ENCODE measurements at regions not wholly inside any gene's neighbourhood (a gene's known extent, or its start where the extent isn't known, plus 50 kb on each side); places are given as distances from the start of the nearest gene placed in this dataset.
A peak's percentile ranks its signal among the peaks of the same experiment; 100 is the strongest.

GRCh38 chr11:134581966-134582769, 170.1 kb upstream of the B3GAT1 start:
- no peak for TF ChIP-seq CTCF (IDR thresholded peaks at IDR 0.05; ENCODE audit: control extremely low read depth, extremely low read depth, low read depth, missing control alignments)
- POLR2A ChIA-PET: no interaction called here
- DNase-seq (ENCODE audit: extremely low spot score): no peak
- CTCF ChIA-PET: no interaction called here

- CTCF ChIA-PET: no interaction called here
- POLR2A ChIA-PET: no interaction called here
- no peak for TF ChIP-seq CTCF (IDR thresholded peaks at IDR 0.05; ENCODE audit: control extremely low read depth, extremely low read depth, low read depth, missing control alignments)
- DNase-seq (ENCODE audit: extremely low spot score): peak; percentile 3
Observed at GRCh38 chr11:134581121-134581626, 169.1 kb upstream of the B3GAT1 start.

DNA sequence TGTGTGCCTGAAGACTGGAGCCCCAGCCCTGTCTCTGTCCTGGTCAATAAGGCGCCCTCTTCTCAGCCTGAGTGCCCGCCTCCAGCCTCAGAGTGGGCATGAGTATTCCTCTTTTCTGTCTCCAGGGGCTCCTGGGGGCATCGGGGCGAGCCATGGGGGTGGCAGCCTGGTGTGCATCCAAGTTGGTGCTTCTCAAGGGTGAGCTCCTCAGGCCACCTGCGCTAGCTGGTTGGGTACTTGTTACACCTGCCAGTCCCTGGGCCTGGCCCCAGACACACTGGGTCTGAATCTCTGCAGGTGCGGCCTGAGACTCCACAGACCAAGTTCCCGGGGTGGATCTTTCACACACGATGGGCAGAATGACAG, 168.6 kb upstream of the B3GAT1 start:
- peak; percentile 3 for DNase-seq (ENCODE audit: extremely low spot score)
- ChIA-PET CTCF (no interaction called here), POLR2A (no interaction called here)
- TF ChIP-seq CTCF (IDR thresholded peaks at IDR 0.05; ENCODE audit: control extremely low read depth, extremely low read depth, low read depth, missing control alignments): no peak

- POLR2A ChIA-PET: no interaction called here
- no peak for TF ChIP-seq CTCF (IDR thresholded peaks at IDR 0.05; ENCODE audit: control extremely low read depth, extremely low read depth, low read depth, missing control alignments)
- peak; percentile 7 for DNase-seq (ENCODE audit: extremely low spot score)
- CTCF ChIA-PET: no interaction called here
Observed at GRCh38 chr11:134579724-134580609, 167.9 kb upstream of the B3GAT1 start.

DNA sequence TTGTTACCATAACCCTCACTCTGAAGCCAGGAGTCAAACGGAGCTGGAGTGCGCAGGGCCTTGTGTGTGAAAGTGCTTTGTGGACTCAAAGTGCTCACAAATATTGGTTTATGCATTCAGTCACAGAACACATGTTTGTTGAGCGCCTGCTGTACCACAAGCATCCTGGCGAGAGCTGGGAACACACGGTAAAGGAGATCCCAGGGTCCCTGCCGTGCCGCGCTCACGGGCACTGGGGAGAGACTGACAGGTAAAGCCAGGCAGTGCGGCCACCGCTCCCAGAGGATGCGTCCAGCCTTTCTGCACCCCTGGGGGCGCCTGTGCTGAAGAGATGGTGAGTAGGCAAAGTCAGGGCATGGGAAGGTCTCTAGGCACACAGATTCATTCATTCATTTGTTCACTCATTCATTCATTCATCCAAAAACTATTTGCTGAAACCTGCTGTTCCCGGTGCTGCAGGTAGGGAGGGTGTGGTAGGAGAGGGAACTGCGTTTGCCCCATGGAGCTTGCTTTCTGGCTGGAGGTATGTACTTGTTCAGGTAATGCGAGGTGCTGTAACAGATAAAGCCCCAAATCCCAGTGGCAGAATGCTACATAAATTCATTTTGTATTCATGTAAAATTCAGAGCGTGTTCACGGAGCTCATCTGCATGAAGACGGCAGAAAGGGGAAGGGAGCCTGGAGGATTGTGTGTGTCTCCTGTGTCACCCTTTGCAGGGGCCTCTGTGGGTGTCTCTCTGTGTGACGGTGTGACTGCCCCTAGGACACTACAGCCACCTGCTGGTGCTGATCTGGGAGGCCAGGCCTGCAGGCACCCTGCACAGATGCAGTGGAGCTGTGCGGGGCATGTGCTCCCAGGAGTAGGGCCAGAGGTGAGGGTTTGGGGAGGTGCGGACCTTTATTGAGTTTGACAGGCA, 167.0 kb upstream of the B3GAT1 start:
- POLR2A ChIA-PET: no interaction called here
- CTCF ChIA-PET: interaction anchor here (1.1 kb wide), 1 partner anchor 220 kb away, joined by 3 read pairs; no protein-coding TSS in a partner anchor
- peak; percentile 25 for TF ChIP-seq CTCF (IDR thresholded peaks at IDR 0.05; ENCODE audit: control extremely low read depth, extremely low read depth, low read depth, missing control alignments)
- peak; percentile 17 for DNase-seq (ENCODE audit: extremely low spot score)

Data from GM10248 (cell line).